ENCODE measurements at regions not wholly inside any gene's neighbourhood (a gene's known extent, or its start where the extent isn't known, plus 50 kb on each side); places are given as distances from the start of the nearest gene placed in this dataset.
"Not testable (repeated sequence)": the region's sequence is repeated elsewhere in the genome, so short reads cannot be mapped to it uniquely, and the experiment has no call there.

GRCh38 chr5:6548756-6549285, 84.0 kb downstream of the NSUN2 start:
- no peak for DNase-seq

GRCh38 chr5:6547926-6548519, 84.8 kb downstream of the NSUN2 start:
- DNase-seq = not testable (repeated sequence)

- no peak for DNase-seq
Observed at GRCh38 chr5:6547498-6547897, 85.3 kb downstream of the NSUN2 start.

GRCh38 chr5:6545770-6546690, 86.8 kb downstream of the NSUN2 start:
- peak; percentile 97 for DNase-seq

GRCh38 chr5:6545036-6545693, 87.7 kb downstream of the NSUN2 start:
- no peak for DNase-seq

GRCh38 chr5:6544561-6544935, 88.3 kb downstream of the NSUN2 start:
- DNase-seq = no peak

Measured in NCI-H146 (cell line).